GM19397 (cell line): ENCODE measurements at regions not wholly inside any gene's neighbourhood (a gene's known extent, or its start where the extent isn't known, plus 50 kb on each side); places are given as distances from the start of the nearest gene placed in this dataset.
"Not testable (repeated sequence)": the region's sequence is repeated elsewhere in the genome, so short reads cannot be mapped to it uniquely, and the experiment has no call there.

ENCODE experiments used
- ATAC-seq: cut with Tn5 transposase; IDR thresholded peaks from one replicate; pipeline ENCODE4 v1.9.1; 2021; ENCODE audit warnings: mild to moderate bottlenecking, moderate library complexity; ENCODE audit not compliant: unreplicated experiment

- no peak for ATAC-seq
Observed at GRCh38 chr11:25159341-25159740, 662.5 kb downstream of the LUZP2 start.

GRCh38 chr11:25163421-25163820 is 666.6 kb downstream of the LUZP2 start:
- ATAC-seq, result no peak

- no peak for ATAC-seq
Observed at GRCh38 chr11:25180187-25180586, 683.3 kb downstream of the LUZP2 start.

GRCh38 chr11:25183411-25183810 is 686.6 kb downstream of the LUZP2 start:
- no peak for ATAC-seq

- no peak for ATAC-seq
Observed at GRCh38 chr11:25197515-25197914, 700.7 kb downstream of the LUZP2 start.

GRCh38 chr11:25198704-25199103 is 701.9 kb downstream of the LUZP2 start:
- no peak for ATAC-seq

- no peak for ATAC-seq
Observed at GRCh38 chr11:25200925-25201324, 704.1 kb downstream of the LUZP2 start.

- no peak for ATAC-seq
Observed at GRCh38 chr11:25206762-25207161, 709.9 kb downstream of the LUZP2 start.

GRCh38 chr11:25211635-25212254 is 714.9 kb downstream of the LUZP2 start:
- no peak for ATAC-seq

- no peak for ATAC-seq
Observed at GRCh38 chr11:25214535-25215176, 717.8 kb downstream of the LUZP2 start.

- ATAC-seq, result no peak
Observed at GRCh38 chr11:25218036-25218435, 721.2 kb downstream of the LUZP2 start.

- no peak for ATAC-seq
Observed at GRCh38 chr11:25225078-25225477, 728.2 kb downstream of the LUZP2 start.

- ATAC-seq, result no peak
Observed at GRCh38 chr11:25242928-25243327, 746.1 kb downstream of the LUZP2 start.

GRCh38 chr11:25244126-25244525 is 747.3 kb downstream of the LUZP2 start:
- ATAC-seq, result no peak

- ATAC-seq, result no peak
Observed at GRCh38 chr11:25247336-25247735, 750.5 kb downstream of the LUZP2 start.

GRCh38 chr11:25252854-25253253 is 756.0 kb downstream of the LUZP2 start:
- ATAC-seq, result no peak

GRCh38 chr11:25263861-25264260 is 767.0 kb downstream of the LUZP2 start:
- ATAC-seq, result not testable (repeated sequence)

GRCh38 chr11:25271301-25271700 is 774.4 kb downstream of the LUZP2 start:
- ATAC-seq, result no peak

GRCh38 chr11:25272214-25272613 is 775.4 kb downstream of the LUZP2 start:
- no peak for ATAC-seq

GRCh38 chr11:25280821-25281220 is 784.0 kb downstream of the LUZP2 start:
- ATAC-seq, result not testable (repeated sequence)

- ATAC-seq, result no peak
Observed at GRCh38 chr11:25293166-25293565, 796.3 kb downstream of the LUZP2 start.

- ATAC-seq, result no peak
Observed at GRCh38 chr11:25298450-25298849, 801.6 kb downstream of the LUZP2 start.

- ATAC-seq, result no peak
Observed at GRCh38 chr11:25309818-25310217, 813.0 kb downstream of the LUZP2 start.
